ENCODE measurements at regions not wholly inside any gene's neighbourhood (a gene's known extent, or its start where the extent isn't known, plus 50 kb on each side); places are given as distances from the start of the nearest gene placed in this dataset.

DNA sequence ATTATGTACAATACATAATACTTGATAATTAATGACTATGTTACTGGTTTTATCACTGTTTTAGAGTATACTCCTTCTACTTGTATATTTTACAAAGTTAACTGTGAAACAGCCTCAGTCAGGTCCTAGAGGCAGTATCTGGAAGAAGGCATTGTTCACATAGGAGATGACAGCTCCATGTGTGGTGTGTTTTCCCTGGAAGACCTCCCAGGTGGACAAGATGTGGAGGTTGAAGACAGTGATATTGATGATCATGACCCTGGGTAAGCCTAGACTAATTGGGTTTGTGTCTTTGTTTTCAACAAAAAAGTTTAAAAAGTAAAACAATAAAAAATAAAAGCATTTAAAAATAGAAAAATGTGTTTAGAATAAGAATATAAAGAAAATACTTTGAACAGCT is 96.4 kb downstream of the TRIB2 start:
- H3K4me3 ChIP-seq, result no peak overlapping the region
- no peak for DNase-seq (ENCODE audit: low spot score)
- peaks cover 10% of the 10 kb centered on the region for H3K4me1 Mint-ChIP-seq
- H3K36me3 Mint-ChIP-seq (ENCODE audit: low read depth), result no peaks in the 10 kb centered on the region
- H4K20me1 ChIP-seq (replicated peaks; ENCODE audit: insufficient read depth), result no peaks in the 10 kb centered on the region
- TF ChIP-seq CREB1 (CRISPR knock-in tag; IDR thresholded peaks at IDR 0.05; ENCODE audit: low read depth) (no peak), JUNB (IDR thresholded peaks at IDR 0.05; ENCODE audit: unreplicated experiment) (no peak), POLR2AphosphoS5 (IDR thresholded peaks at IDR 0.05; ENCODE audit: low read depth) (no peak), ZNF331 (CRISPR knock-in tag; IDR thresholded peaks at IDR 0.05; ENCODE audit: low read depth) (no peak), EZH2 (IDR thresholded peaks at IDR 0.05; ENCODE audit: low read depth, unreplicated experiment) (no peak), EZH2phosphoT487 (IDR thresholded peaks at IDR 0.05; ENCODE audit: unreplicated experiment) (no peak), ZNF114 (CRISPR knock-in tag; IDR thresholded peaks at IDR 0.05) (no peak), NANOG (IDR thresholded peaks at IDR 0.05; ENCODE audit: borderline replicate concordance) (no peak), STAT1 (IDR thresholded peaks at IDR 0.05; ENCODE audit: unreplicated experiment) (no peak)
- TF ChIP-seq, protein P1, sequence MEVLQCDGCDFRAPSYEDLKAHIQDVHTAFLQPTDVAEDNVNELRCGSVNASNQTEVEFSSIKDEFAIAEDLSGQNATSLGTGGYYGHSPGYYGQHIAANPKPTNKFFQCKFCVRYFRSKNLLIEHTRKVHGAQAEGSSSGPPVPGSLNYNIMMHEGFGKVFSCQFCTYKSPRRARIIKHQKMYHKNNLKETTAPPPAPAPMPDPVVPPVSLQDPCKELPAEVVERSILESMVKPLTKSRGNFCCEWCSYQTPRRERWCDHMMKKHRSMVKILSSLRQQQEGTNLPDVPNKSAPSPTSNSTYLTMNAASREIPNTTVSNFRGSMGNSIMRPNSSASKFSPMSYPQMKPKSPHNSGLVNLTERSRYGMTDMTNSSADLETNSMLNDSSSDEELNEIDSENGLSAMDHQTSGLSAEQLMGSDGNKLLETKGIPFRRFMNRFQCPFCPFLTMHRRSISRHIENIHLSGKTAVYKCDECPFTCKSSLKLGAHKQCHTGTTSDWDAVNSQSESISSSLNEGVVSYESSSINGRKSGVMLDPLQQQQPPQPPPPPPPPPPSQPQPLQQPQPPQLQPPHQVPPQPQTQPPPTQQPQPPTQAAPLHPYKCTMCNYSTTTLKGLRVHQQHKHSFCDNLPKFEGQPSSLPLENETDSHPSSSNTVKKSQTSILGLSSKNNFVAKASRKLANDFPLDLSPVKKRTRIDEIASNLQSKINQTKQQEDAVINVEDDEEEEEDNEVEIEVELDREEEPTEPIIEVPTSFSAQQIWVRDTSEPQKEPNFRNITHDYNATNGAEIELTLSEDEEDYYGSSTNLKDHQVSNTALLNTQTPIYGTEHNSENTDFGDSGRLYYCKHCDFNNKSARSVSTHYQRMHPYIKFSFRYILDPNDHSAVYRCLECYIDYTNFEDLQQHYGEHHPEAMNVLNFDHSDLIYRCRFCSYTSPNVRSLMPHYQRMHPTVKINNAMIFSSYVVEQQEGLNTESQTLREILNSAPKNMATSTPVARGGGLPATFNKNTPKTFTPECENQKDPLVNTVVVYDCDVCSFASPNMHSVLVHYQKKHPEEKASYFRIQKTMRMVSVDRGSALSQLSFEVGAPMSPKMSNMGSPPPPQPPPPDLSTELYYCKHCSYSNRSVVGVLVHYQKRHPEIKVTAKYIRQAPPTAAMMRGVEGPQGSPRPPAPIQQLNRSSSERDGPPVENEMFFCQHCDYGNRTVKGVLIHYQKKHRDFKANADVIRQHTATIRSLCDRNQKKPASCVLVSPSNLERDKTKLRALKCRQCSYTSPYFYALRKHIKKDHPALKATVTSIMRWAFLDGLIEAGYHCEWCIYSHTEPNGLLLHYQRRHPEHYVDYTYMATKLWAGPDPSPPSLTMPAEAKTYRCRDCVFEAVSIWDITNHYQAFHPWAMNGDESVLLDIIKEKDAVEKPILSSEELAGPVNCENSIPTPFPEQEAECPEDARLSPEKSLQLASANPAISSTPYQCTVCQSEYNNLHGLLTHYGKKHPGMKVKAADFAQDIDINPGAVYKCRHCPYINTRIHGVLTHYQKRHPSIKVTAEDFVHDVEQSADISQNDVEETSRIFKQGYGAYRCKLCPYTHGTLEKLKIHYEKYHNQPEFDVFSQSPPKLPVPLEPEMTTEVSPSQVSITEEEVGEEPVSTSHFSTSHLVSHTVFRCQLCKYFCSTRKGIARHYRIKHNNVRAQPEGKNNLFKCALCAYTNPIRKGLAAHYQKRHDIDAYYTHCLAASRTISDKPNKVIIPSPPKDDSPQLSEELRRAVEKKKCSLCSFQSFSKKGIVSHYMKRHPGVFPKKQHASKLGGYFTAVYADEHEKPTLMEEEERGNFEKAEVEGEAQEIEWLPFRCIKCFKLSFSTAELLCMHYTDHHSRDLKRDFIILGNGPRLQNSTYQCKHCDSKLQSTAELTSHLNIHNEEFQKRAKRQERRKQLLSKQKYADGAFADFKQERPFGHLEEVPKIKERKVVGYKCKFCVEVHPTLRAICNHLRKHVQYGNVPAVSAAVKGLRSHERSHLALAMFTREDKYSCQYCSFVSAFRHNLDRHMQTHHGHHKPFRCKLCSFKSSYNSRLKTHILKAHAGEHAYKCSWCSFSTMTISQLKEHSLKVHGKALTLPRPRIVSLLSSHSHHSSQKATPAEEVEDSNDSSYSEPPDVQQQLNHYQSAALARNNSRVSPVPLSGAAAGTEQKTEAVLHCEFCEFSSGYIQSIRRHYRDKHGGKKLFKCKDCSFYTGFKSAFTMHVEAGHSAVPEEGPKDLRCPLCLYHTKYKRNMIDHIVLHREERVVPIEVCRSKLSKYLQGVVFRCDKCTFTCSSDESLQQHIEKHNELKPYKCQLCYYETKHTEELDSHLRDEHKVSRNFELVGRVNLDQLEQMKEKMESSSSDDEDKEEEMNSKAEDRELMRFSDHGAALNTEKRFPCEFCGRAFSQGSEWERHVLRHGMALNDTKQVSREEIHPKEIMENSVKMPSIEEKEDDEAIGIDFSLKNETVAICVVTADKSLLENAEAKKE (CRISPR knock-in tag; IDR thresholded peaks at IDR 0.05), result no peak
- TF ChIP-seq, protein P2, sequence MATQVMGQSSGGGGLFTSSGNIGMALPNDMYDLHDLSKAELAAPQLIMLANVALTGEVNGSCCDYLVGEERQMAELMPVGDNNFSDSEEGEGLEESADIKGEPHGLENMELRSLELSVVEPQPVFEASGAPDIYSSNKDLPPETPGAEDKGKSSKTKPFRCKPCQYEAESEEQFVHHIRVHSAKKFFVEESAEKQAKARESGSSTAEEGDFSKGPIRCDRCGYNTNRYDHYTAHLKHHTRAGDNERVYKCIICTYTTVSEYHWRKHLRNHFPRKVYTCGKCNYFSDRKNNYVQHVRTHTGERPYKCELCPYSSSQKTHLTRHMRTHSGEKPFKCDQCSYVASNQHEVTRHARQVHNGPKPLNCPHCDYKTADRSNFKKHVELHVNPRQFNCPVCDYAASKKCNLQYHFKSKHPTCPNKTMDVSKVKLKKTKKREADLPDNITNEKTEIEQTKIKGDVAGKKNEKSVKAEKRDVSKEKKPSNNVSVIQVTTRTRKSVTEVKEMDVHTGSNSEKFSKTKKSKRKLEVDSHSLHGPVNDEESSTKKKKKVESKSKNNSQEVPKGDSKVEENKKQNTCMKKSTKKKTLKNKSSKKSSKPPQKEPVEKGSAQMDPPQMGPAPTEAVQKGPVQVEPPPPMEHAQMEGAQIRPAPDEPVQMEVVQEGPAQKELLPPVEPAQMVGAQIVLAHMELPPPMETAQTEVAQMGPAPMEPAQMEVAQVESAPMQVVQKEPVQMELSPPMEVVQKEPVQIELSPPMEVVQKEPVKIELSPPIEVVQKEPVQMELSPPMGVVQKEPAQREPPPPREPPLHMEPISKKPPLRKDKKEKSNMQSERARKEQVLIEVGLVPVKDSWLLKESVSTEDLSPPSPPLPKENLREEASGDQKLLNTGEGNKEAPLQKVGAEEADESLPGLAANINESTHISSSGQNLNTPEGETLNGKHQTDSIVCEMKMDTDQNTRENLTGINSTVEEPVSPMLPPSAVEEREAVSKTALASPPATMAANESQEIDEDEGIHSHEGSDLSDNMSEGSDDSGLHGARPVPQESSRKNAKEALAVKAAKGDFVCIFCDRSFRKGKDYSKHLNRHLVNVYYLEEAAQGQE (IDR thresholded peaks at IDR 0.05; ENCODE audit: unreplicated experiment), result no peak
- TF ChIP-seq, protein P3, sequence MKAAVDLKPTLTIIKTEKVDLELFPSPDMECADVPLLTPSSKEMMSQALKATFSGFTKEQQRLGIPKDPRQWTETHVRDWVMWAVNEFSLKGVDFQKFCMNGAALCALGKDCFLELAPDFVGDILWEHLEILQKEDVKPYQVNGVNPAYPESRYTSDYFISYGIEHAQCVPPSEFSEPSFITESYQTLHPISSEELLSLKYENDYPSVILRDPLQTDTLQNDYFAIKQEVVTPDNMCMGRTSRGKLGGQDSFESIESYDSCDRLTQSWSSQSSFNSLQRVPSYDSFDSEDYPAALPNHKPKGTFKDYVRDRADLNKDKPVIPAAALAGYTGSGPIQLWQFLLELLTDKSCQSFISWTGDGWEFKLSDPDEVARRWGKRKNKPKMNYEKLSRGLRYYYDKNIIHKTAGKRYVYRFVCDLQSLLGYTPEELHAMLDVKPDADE (IDR thresholded peaks at IDR 0.05), result no peak
- TF ChIP-seq, protein P4, sequence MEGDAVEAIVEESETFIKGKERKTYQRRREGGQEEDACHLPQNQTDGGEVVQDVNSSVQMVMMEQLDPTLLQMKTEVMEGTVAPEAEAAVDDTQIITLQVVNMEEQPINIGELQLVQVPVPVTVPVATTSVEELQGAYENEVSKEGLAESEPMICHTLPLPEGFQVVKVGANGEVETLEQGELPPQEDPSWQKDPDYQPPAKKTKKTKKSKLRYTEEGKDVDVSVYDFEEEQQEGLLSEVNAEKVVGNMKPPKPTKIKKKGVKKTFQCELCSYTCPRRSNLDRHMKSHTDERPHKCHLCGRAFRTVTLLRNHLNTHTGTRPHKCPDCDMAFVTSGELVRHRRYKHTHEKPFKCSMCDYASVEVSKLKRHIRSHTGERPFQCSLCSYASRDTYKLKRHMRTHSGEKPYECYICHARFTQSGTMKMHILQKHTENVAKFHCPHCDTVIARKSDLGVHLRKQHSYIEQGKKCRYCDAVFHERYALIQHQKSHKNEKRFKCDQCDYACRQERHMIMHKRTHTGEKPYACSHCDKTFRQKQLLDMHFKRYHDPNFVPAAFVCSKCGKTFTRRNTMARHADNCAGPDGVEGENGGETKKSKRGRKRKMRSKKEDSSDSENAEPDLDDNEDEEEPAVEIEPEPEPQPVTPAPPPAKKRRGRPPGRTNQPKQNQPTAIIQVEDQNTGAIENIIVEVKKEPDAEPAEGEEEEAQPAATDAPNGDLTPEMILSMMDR (conservative IDR thresholded peaks at IDR 0.05; ENCODE audit: low read depth in 2 of 2), result no peak
- no peak overlapping the region for H2AFZ ChIP-seq
- H3K9me2 ChIP-seq (ENCODE audit: insufficient read depth), result peaks cover 9% of the 10 kb centered on the region
- H3K9me3 Mint-ChIP-seq, result no peaks in the 10 kb centered on the region
- no peak for ATAC-seq
- no peaks in the 10 kb centered on the region for H3F3A ChIP-seq (replicated peaks; ENCODE audit: low read depth)
- H3K4me1 ChIP-seq (ENCODE audit: insufficient read depth), result no peaks in the 10 kb centered on the region
- no peak overlapping the region for H3K4me2 ChIP-seq
- H3K27me3 ChIP-seq (ENCODE audit: insufficient read depth), result no peaks in the 10 kb centered on the region
- H3K36me3 ChIP-seq (ENCODE audit: insufficient read depth), result no peaks in the 10 kb centered on the region
- peaks cover 2% of the 10 kb centered on the region for H3K27me3 Mint-ChIP-seq (ENCODE audit: insufficient read depth, low read depth, poor library complexity)
- no peak overlapping the region for H3K27ac ChIP-seq (ENCODE audit: low read depth)
- no peak overlapping the region for H3K27ac Mint-ChIP-seq
- H3K79me2 ChIP-seq (replicated peaks; ENCODE audit: insufficient read depth), result no peaks in the 10 kb centered on the region
- H3K4me3 Mint-ChIP-seq, result no peak overlapping the region
